GM23338 (cell line): ENCODE measurements at regions not wholly inside any gene's neighbourhood (a gene's known extent, or its start where the extent isn't known, plus 50 kb on each side); places are given as distances from the start of the nearest gene placed in this dataset.

ENCODE experiments used
- ATAC-seq: fragments of 200-7000 bp; cut with Tn5 transposase; 3 replicates; pipeline ENCODE4 v1.9.1; 2020
- DNase-seq: peaks from one replicate; pipeline ENCODE4 v3.0.0-alpha.2; 2015; ENCODE audit warnings: low spot score
- H2AFZ ChIP-seq: fragments of 200-600 bp; sonication (generic); 2 replicates; pipeline ENCODE4 v1.8.0; 2016; ENCODE audit warnings: antibody characterized with exemption, mild to moderate bottlenecking, moderate library complexity
- H3F3A ChIP-seq: fragments of 200-600 bp; sonication (generic); replicated peaks from 2 replicates; pipeline ENCODE4 v1.8.0; 2017; ENCODE audit warnings: antibody characterized with exemption, mixed run types, low read depth
- H3K27ac ChIP-seq: fragments of 200-600 bp; sonication (generic); 2 replicates; pipeline ENCODE4 v1.6.1; 2016; ENCODE audit warnings: low read depth
- H3K27me3 ChIP-seq: fragments of 200-600 bp; sonication (generic); 2 replicates; pipeline ENCODE4 v1.8.0; 2016; ENCODE audit warnings: mild to moderate bottlenecking, mixed run types, moderate library complexity; ENCODE audit not compliant: insufficient read depth
- H3K36me3 ChIP-seq: fragments of 200-600 bp; sonication (generic); 2 replicates; pipeline ENCODE4 v1.8.0; 2016; ENCODE audit warnings: mild to moderate bottlenecking; ENCODE audit not compliant: insufficient read depth
- H3K4me1 ChIP-seq: fragments of 200-600 bp; sonication (generic); 2 replicates; pipeline ENCODE4 v1.8.0; 2016; ENCODE audit warnings: mild to moderate bottlenecking, moderate library complexity; ENCODE audit not compliant: insufficient read depth
- H3K4me2 ChIP-seq: fragments of 200-600 bp; sonication (generic); 2 replicates; pipeline ENCODE4 v1.7.1; 2017; ENCODE audit warnings: mixed run types
- H3K4me3 ChIP-seq: fragments of 200-600 bp; sonication (generic); 2 replicates; pipeline ENCODE4 v1.6.1; 2016; ENCODE audit warnings: mixed run types
- H3K79me2 ChIP-seq: fragments of 200-600 bp; sonication (generic); replicated peaks from 2 replicates; pipeline ENCODE4 v1.8.0; 2017; ENCODE audit warnings: mild to moderate bottlenecking; ENCODE audit not compliant: insufficient read depth
- H3K9me2 ChIP-seq: fragments of 200-600 bp; sonication (generic); 2 replicates; pipeline ENCODE4 v1.8.0; 2017; ENCODE audit not compliant: insufficient read depth
- H4K20me1 ChIP-seq: fragments of 200-600 bp; sonication (generic); replicated peaks from 2 replicates; pipeline ENCODE4 v1.8.0; 2017; ENCODE audit warnings: mild to moderate bottlenecking; ENCODE audit not compliant: insufficient read depth
- H3K27ac Mint-ChIP-seq: 2 replicates; pipeline ENCODE4 v1.8.0; 2020; ENCODE audit warnings: inconsistent platforms, mild to moderate bottlenecking, moderate library complexity, mixed read lengths
- H3K27me3 Mint-ChIP-seq: 3 replicates; pipeline ENCODE4 v1.8.0; 2022; ENCODE audit warnings: low read depth, mild to moderate bottlenecking, moderate library complexity, mixed read lengths, inconsistent platforms; ENCODE audit not compliant: insufficient read depth, poor library complexity
- H3K36me3 Mint-ChIP-seq: 3 replicates; pipeline ENCODE4 v1.8.0; 2021; ENCODE audit warnings: low read depth, mild to moderate bottlenecking, inconsistent platforms, moderate library complexity, mixed read lengths
- H3K4me1 Mint-ChIP-seq: 3 replicates; pipeline ENCODE4 v1.8.0; 2020; ENCODE audit warnings: mild to moderate bottlenecking, inconsistent platforms, mixed read lengths
- H3K4me3 Mint-ChIP-seq: 3 replicates; pipeline ENCODE4 v1.8.0; 2021; ENCODE audit warnings: moderate library complexity, mild to moderate bottlenecking, inconsistent platforms, mixed read lengths
- H3K9me3 Mint-ChIP-seq: 3 replicates; pipeline ENCODE4 v1.8.0; 2020; ENCODE audit warnings: moderate library complexity, mild to moderate bottlenecking, inconsistent platforms, mixed read lengths
- CREB1 ChIP-seq: fragments of 250-450 bp; sonication (Bioruptor Pico); IDR thresholded peaks from 2 replicates; pipeline ENCODE4 v1.5.0; 2020; ENCODE audit warnings: low read depth, mild to moderate bottlenecking, moderate library complexity
- EZH2 ChIP-seq: fragments of 200-600 bp; sonication (generic); IDR thresholded peaks from one replicate; pipeline ENCODE4 v1.8.0; 2017; ENCODE audit warnings: antibody characterized with exemption, mild to moderate bottlenecking, low read depth; ENCODE audit not compliant: unreplicated experiment
- EZH2phosphoT487 ChIP-seq: fragments of 200-600 bp; sonication (generic); IDR thresholded peaks from one replicate; pipeline ENCODE4 v1.8.1; 2018; ENCODE audit warnings: antibody characterized with exemption; ENCODE audit not compliant: unreplicated experiment
- JUNB ChIP-seq: IDR thresholded peaks from one replicate; pipeline ENCODE4 v1.6.1; 2016; ENCODE audit warnings: antibody characterized with exemption; ENCODE audit not compliant: unreplicated experiment
- NANOG ChIP-seq: IDR thresholded peaks from 2 replicates; pipeline ENCODE4 v1.6.1; 2016; ENCODE audit warnings: antibody characterized with exemption, borderline replicate concordance
- POLR2AphosphoS5 ChIP-seq: IDR thresholded peaks from 2 replicates; pipeline ENCODE4 v1.6.1; 2016; ENCODE audit warnings: antibody characterized with exemption, low read depth
- STAT1 ChIP-seq: IDR thresholded peaks from one replicate; pipeline ENCODE4 v1.6.1; 2016; ENCODE audit warnings: antibody characterized with exemption; ENCODE audit not compliant: unreplicated experiment
- ZNF114 ChIP-seq: fragments of 250-450 bp; sonication (Bioruptor Pico); IDR thresholded peaks from 2 replicates; pipeline ENCODE4 v1.5.0; 2020; ENCODE audit warnings: mild to moderate bottlenecking, moderate library complexity
- TF ChIP-seq, protein P1 (sequence below), 2 experiments: fragments of 200-600 bp in 1 of 2; sonication (generic) in 1 of 2; conservative IDR thresholded peaks; 2 replicates each; pipeline versions ENCODE4 v1.5.1 to v1.6.1; 2016 to 2017; ENCODE audit warnings: antibody characterized with exemption in 2 of 2, low read depth in 2 of 2, mild to moderate bottlenecking in 2 of 2, moderate library complexity in 1 of 2
- TF ChIP-seq, protein P2 (sequence below): IDR thresholded peaks from one replicate; pipeline ENCODE4 v1.6.1; 2018; ENCODE audit warnings: antibody characterized with exemption; ENCODE audit not compliant: unreplicated experiment
- TF ChIP-seq, protein P3 (sequence below): IDR thresholded peaks from 2 replicates; pipeline ENCODE4 v1.6.1; 2016; ENCODE audit warnings: antibody characterized with exemption
- TF ChIP-seq, protein P4 (sequence below): fragments of 250-450 bp; sonication (Bioruptor Pico); IDR thresholded peaks from 2 replicates; pipeline ENCODE4 v1.5.0; 2020; ENCODE audit warnings: mild to moderate bottlenecking, moderate library complexity

DNA sequence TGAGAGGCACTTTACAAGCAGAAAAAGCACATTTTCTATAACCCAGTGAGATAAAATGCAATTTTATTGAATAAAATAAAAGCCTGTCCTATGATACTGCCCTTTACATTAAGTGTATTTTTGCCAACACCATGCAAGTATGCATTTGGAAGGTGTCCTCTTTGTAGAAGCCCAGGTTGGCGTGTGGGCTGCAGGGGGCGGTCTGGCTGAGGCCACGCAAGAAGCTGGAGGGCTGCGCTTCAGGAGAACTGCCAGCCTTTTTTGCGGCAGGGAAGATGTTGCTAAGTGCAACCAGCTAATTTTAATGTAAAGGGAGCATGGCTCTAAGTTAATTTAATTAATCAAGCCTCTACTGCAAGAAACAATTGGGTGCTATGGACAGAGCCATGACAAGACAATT lies 562.8 kb upstream of the SALL3 start:
- Histone ChIP-seq H3K27me3 (no peaks in the 10 kb centered on the region), H3K36me3 (no peaks in the 10 kb centered on the region; the same call in 1 of the 2 replicates), H3K27ac (no peak overlapping the region), H3K79me2 (no peaks in the 10 kb centered on the region), H3K9me2 (no peaks in the 10 kb centered on the region), H3F3A (no peaks in the 10 kb centered on the region), H3K4me3 (no peak overlapping the region), H2AFZ (no peak overlapping the region), H3K4me2 (no peak overlapping the region), H3K4me1 (no peaks in the 10 kb centered on the region), H4K20me1 (no peaks in the 10 kb centered on the region)
- Mint-ChIP-seq H3K9me3 (peaks cover 97% of the 10 kb centered on the region), H3K4me1 (no peaks in the 10 kb centered on the region), H3K36me3 (peaks cover 38% of the 10 kb centered on the region), H3K27ac (no peak overlapping the region), H3K27me3 (peaks cover 6% of the 10 kb centered on the region), H3K4me3 (no peak overlapping the region)
- no peak for ATAC-seq
- TF ChIP-seq CREB1 (CRISPR knock-in tag): no peak
- TF ChIP-seq ZNF114 (CRISPR knock-in tag): no peak
- TF ChIP-seq POLR2AphosphoS5: no peak
- TF ChIP-seq, protein P1, sequence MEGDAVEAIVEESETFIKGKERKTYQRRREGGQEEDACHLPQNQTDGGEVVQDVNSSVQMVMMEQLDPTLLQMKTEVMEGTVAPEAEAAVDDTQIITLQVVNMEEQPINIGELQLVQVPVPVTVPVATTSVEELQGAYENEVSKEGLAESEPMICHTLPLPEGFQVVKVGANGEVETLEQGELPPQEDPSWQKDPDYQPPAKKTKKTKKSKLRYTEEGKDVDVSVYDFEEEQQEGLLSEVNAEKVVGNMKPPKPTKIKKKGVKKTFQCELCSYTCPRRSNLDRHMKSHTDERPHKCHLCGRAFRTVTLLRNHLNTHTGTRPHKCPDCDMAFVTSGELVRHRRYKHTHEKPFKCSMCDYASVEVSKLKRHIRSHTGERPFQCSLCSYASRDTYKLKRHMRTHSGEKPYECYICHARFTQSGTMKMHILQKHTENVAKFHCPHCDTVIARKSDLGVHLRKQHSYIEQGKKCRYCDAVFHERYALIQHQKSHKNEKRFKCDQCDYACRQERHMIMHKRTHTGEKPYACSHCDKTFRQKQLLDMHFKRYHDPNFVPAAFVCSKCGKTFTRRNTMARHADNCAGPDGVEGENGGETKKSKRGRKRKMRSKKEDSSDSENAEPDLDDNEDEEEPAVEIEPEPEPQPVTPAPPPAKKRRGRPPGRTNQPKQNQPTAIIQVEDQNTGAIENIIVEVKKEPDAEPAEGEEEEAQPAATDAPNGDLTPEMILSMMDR (conservative IDR thresholded peaks at IDR 0.05; ENCODE audit: low read depth in 2 of 2): no peak; a peak in 1 of 4 replicates
- no peak for TF ChIP-seq NANOG
- TF ChIP-seq EZH2: no peak
- TF ChIP-seq, protein P2, sequence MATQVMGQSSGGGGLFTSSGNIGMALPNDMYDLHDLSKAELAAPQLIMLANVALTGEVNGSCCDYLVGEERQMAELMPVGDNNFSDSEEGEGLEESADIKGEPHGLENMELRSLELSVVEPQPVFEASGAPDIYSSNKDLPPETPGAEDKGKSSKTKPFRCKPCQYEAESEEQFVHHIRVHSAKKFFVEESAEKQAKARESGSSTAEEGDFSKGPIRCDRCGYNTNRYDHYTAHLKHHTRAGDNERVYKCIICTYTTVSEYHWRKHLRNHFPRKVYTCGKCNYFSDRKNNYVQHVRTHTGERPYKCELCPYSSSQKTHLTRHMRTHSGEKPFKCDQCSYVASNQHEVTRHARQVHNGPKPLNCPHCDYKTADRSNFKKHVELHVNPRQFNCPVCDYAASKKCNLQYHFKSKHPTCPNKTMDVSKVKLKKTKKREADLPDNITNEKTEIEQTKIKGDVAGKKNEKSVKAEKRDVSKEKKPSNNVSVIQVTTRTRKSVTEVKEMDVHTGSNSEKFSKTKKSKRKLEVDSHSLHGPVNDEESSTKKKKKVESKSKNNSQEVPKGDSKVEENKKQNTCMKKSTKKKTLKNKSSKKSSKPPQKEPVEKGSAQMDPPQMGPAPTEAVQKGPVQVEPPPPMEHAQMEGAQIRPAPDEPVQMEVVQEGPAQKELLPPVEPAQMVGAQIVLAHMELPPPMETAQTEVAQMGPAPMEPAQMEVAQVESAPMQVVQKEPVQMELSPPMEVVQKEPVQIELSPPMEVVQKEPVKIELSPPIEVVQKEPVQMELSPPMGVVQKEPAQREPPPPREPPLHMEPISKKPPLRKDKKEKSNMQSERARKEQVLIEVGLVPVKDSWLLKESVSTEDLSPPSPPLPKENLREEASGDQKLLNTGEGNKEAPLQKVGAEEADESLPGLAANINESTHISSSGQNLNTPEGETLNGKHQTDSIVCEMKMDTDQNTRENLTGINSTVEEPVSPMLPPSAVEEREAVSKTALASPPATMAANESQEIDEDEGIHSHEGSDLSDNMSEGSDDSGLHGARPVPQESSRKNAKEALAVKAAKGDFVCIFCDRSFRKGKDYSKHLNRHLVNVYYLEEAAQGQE: no peak
- no peak for TF ChIP-seq STAT1
- TF ChIP-seq, protein P3, sequence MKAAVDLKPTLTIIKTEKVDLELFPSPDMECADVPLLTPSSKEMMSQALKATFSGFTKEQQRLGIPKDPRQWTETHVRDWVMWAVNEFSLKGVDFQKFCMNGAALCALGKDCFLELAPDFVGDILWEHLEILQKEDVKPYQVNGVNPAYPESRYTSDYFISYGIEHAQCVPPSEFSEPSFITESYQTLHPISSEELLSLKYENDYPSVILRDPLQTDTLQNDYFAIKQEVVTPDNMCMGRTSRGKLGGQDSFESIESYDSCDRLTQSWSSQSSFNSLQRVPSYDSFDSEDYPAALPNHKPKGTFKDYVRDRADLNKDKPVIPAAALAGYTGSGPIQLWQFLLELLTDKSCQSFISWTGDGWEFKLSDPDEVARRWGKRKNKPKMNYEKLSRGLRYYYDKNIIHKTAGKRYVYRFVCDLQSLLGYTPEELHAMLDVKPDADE: no peak
- TF ChIP-seq JUNB: no peak
- TF ChIP-seq EZH2phosphoT487: no peak
- TF ChIP-seq, protein P4, sequence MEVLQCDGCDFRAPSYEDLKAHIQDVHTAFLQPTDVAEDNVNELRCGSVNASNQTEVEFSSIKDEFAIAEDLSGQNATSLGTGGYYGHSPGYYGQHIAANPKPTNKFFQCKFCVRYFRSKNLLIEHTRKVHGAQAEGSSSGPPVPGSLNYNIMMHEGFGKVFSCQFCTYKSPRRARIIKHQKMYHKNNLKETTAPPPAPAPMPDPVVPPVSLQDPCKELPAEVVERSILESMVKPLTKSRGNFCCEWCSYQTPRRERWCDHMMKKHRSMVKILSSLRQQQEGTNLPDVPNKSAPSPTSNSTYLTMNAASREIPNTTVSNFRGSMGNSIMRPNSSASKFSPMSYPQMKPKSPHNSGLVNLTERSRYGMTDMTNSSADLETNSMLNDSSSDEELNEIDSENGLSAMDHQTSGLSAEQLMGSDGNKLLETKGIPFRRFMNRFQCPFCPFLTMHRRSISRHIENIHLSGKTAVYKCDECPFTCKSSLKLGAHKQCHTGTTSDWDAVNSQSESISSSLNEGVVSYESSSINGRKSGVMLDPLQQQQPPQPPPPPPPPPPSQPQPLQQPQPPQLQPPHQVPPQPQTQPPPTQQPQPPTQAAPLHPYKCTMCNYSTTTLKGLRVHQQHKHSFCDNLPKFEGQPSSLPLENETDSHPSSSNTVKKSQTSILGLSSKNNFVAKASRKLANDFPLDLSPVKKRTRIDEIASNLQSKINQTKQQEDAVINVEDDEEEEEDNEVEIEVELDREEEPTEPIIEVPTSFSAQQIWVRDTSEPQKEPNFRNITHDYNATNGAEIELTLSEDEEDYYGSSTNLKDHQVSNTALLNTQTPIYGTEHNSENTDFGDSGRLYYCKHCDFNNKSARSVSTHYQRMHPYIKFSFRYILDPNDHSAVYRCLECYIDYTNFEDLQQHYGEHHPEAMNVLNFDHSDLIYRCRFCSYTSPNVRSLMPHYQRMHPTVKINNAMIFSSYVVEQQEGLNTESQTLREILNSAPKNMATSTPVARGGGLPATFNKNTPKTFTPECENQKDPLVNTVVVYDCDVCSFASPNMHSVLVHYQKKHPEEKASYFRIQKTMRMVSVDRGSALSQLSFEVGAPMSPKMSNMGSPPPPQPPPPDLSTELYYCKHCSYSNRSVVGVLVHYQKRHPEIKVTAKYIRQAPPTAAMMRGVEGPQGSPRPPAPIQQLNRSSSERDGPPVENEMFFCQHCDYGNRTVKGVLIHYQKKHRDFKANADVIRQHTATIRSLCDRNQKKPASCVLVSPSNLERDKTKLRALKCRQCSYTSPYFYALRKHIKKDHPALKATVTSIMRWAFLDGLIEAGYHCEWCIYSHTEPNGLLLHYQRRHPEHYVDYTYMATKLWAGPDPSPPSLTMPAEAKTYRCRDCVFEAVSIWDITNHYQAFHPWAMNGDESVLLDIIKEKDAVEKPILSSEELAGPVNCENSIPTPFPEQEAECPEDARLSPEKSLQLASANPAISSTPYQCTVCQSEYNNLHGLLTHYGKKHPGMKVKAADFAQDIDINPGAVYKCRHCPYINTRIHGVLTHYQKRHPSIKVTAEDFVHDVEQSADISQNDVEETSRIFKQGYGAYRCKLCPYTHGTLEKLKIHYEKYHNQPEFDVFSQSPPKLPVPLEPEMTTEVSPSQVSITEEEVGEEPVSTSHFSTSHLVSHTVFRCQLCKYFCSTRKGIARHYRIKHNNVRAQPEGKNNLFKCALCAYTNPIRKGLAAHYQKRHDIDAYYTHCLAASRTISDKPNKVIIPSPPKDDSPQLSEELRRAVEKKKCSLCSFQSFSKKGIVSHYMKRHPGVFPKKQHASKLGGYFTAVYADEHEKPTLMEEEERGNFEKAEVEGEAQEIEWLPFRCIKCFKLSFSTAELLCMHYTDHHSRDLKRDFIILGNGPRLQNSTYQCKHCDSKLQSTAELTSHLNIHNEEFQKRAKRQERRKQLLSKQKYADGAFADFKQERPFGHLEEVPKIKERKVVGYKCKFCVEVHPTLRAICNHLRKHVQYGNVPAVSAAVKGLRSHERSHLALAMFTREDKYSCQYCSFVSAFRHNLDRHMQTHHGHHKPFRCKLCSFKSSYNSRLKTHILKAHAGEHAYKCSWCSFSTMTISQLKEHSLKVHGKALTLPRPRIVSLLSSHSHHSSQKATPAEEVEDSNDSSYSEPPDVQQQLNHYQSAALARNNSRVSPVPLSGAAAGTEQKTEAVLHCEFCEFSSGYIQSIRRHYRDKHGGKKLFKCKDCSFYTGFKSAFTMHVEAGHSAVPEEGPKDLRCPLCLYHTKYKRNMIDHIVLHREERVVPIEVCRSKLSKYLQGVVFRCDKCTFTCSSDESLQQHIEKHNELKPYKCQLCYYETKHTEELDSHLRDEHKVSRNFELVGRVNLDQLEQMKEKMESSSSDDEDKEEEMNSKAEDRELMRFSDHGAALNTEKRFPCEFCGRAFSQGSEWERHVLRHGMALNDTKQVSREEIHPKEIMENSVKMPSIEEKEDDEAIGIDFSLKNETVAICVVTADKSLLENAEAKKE: no peak
- no peak for DNase-seq
